Erythroblast (primary cell): ENCODE measurements at regions not wholly inside any gene's neighbourhood (a gene's known extent, or its start where the extent isn't known, plus 50 kb on each side); places are given as distances from the start of the nearest gene placed in this dataset.

Experiments used
- GATA1 ChIP-seq: IDR thresholded peaks from 2 replicates; pipeline ENCODE4 v1.6.1; 2011; ENCODE audit warnings: low read depth, mild to moderate bottlenecking, control low read depth, low read length, moderate library complexity
- POLR2A ChIP-seq: IDR thresholded peaks from 2 replicates; pipeline ENCODE4 v1.6.1; 2011; ENCODE audit warnings: mild to moderate bottlenecking, low read length

- TF ChIP-seq POLR2A (no peak), GATA1 (no peak)
Observed at GRCh38 chr4:176963121-176963520, 170.4 kb upstream of the VEGFC start.
